SU-DHL-6 (cell line): ENCODE measurements at regions not wholly inside any gene's neighbourhood (a gene's known extent, or its start where the extent isn't known, plus 50 kb on each side); places are given as distances from the start of the nearest gene placed in this dataset.

Experiments used
- H2AFZ ChIP-seq: fragments of 200-600 bp; sonication (generic); 2 replicates; pipeline ENCODE4 v1.6.1; 2014; ENCODE audit warnings: low read depth, mild to moderate bottlenecking, moderate library complexity, mixed read lengths, antibody characterized with exemption, low read length; ENCODE audit not compliant: severe bottlenecking
- H3F3A ChIP-seq: fragments of 200-600 bp; shearing (Covaris generic); 2 replicates; pipeline ENCODE4 v1.6.0; 2016; ENCODE audit warnings: antibody characterized with exemption, mild to moderate bottlenecking; ENCODE audit not compliant: insufficient read depth
- H3K27ac ChIP-seq: fragments of 200-600 bp; sonication (generic); 2 replicates; pipeline ENCODE4 v1.5.1; 2016; ENCODE audit warnings: low read depth, mild to moderate bottlenecking, low read length, moderate library complexity, mixed read lengths
- H3K27me3 ChIP-seq: fragments of 200-600 bp; sonication (generic), shearing (Covaris generic); 2 replicates; pipeline ENCODE4 v1.6.0; 2014; ENCODE audit warnings: mild to moderate bottlenecking, low read length
- H3K36me3 ChIP-seq: fragments of 200-600 bp; sonication (generic); 2 replicates; pipeline ENCODE4 v1.6.1; 2014; ENCODE audit warnings: mild to moderate bottlenecking, low read length, mixed read lengths
- H3K4me2 ChIP-seq: fragments of 300-600, 200-600 bp; shearing (Covaris generic), sonication (generic); 2 replicates; pipeline ENCODE4 v1.6.0; 2014; ENCODE audit warnings: low read length, low read depth, mild to moderate bottlenecking; ENCODE audit not compliant: poor library complexity, severe bottlenecking
- H3K4me3 ChIP-seq: fragments of 200-600 bp; sonication (generic); 2 replicates; pipeline ENCODE4 v1.5.1; 2014; ENCODE audit warnings: antibody characterized with exemption, low read length, mild to moderate bottlenecking, mixed read lengths; ENCODE audit not compliant: insufficient read depth, poor library complexity, severe bottlenecking
- H3K79me2 ChIP-seq: fragments of 200-600 bp; sonication (generic); 2 replicates; pipeline ENCODE4 v1.6.1; 2014; ENCODE audit warnings: mild to moderate bottlenecking, low read length, moderate library complexity; ENCODE audit not compliant: insufficient read depth
- H3K9ac ChIP-seq: fragments of 200-600 bp; sonication (generic); 2 replicates; pipeline ENCODE4 v1.7.0; 2014; ENCODE audit warnings: mild to moderate bottlenecking, low read length
- H3K9me2 ChIP-seq: fragments of 200-600 bp; sonication (generic); replicated peaks from 2 replicates; pipeline ENCODE4 v1.6.1; 2014; ENCODE audit warnings: low read length; ENCODE audit not compliant: insufficient read depth
- H3K9me3 ChIP-seq: fragments of 200-600 bp; sonication (generic); 2 replicates; pipeline ENCODE4 v1.6.1; 2014; ENCODE audit warnings: low read length, mixed read lengths; ENCODE audit not compliant: insufficient read depth
- H4K20me1 ChIP-seq: fragments of 200-600 bp; sonication (generic); 2 replicates; pipeline ENCODE4 v1.6.1; 2014; ENCODE audit warnings: low read depth, mild to moderate bottlenecking, antibody characterized with exemption, low read length, moderate library complexity, mixed read lengths
- EZH2phosphoT487 ChIP-seq: fragments of 200-600 bp; sonication (generic), shearing (Covaris generic); conservative IDR thresholded peaks from 2 replicates; pipeline ENCODE4 v1.6.1; 2018; ENCODE audit warnings: mild to moderate bottlenecking, antibody characterized with exemption, low read length, moderate library complexity, mixed read lengths
- TF ChIP-seq, protein P1 (sequence below): fragments of 200-600 bp; sonication (generic); IDR thresholded peaks from one replicate; pipeline ENCODE4 v1.5.1; 2017; ENCODE audit warnings: antibody characterized with exemption, mild to moderate bottlenecking, low read length, moderate library complexity; ENCODE audit not compliant: insufficient read depth, poor library complexity, severe bottlenecking

DNA sequence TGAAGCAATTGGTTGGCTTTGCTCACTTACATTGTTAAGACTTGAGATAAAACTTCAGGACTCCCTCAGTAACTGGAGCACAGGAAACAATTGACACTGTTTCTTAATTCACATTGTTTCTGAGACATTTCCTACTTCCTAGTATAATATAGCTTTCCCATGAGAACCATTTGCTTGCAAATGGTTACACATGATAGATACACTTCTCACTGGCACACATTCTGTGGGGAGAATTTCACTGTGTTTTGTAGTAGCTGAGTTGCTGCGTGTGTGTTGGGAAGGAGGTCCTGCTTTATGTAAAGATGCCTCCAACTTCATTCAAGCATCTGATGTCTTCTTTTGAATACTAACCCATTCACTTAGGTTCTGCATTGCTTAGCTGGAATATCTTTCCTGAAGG, 85.3 kb upstream of the SLC4A4 start:
- no peak for TF ChIP-seq EZH2phosphoT487
- H3F3A ChIP-seq, result no peaks in the 10 kb centered on the region
- no peak overlapping the region for H3K9ac ChIP-seq
- no peak overlapping the region for H2AFZ ChIP-seq
- H3K36me3 ChIP-seq, result no peaks in the 10 kb centered on the region
- H3K4me2 ChIP-seq, result no peak overlapping the region
- no peak overlapping the region for H3K4me3 ChIP-seq
- no peak overlapping the region for H3K27ac ChIP-seq
- no peaks in the 10 kb centered on the region for H3K79me2 ChIP-seq
- H3K9me3 ChIP-seq, result no peaks in the 10 kb centered on the region
- H3K27me3 ChIP-seq, result no peaks in the 10 kb centered on the region
- no peaks in the 10 kb centered on the region for H3K9me2 ChIP-seq
- H4K20me1 ChIP-seq, result no peaks in the 10 kb centered on the region

GRCh38 chr4:71254451-71255012, 84.3 kb upstream of the SLC4A4 start:
- Histone ChIP-seq H3K4me3 (no peak overlapping the region), H2AFZ (no peak overlapping the region), H3K9me3 (no peaks in the 10 kb centered on the region), H3K36me3 (no peaks in the 10 kb centered on the region), H3F3A (no peaks in the 10 kb centered on the region), H3K4me2 (no peak overlapping the region), H3K9me2 (no peaks in the 10 kb centered on the region), H3K9ac (no peak overlapping the region), H4K20me1 (no peaks in the 10 kb centered on the region), H3K27ac (no peak overlapping the region), H3K27me3 (no peaks in the 10 kb centered on the region), H3K79me2 (no peaks in the 10 kb centered on the region)
- TF ChIP-seq, protein P1, sequence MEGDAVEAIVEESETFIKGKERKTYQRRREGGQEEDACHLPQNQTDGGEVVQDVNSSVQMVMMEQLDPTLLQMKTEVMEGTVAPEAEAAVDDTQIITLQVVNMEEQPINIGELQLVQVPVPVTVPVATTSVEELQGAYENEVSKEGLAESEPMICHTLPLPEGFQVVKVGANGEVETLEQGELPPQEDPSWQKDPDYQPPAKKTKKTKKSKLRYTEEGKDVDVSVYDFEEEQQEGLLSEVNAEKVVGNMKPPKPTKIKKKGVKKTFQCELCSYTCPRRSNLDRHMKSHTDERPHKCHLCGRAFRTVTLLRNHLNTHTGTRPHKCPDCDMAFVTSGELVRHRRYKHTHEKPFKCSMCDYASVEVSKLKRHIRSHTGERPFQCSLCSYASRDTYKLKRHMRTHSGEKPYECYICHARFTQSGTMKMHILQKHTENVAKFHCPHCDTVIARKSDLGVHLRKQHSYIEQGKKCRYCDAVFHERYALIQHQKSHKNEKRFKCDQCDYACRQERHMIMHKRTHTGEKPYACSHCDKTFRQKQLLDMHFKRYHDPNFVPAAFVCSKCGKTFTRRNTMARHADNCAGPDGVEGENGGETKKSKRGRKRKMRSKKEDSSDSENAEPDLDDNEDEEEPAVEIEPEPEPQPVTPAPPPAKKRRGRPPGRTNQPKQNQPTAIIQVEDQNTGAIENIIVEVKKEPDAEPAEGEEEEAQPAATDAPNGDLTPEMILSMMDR, result no peak
- TF ChIP-seq EZH2phosphoT487, result no peak

GRCh38 chr4:71255976-71256375, 82.8 kb upstream of the SLC4A4 start:
- Histone ChIP-seq H3K9me3 (no peaks in the 10 kb centered on the region), H2AFZ (no peak overlapping the region), H3K9me2 (no peaks in the 10 kb centered on the region), H3F3A (no peaks in the 10 kb centered on the region), H3K4me3 (no peak overlapping the region), H4K20me1 (no peaks in the 10 kb centered on the region), H3K4me2 (no peak overlapping the region), H3K27ac (no peak overlapping the region), H3K79me2 (no peaks in the 10 kb centered on the region), H3K9ac (no peak overlapping the region), H3K27me3 (no peaks in the 10 kb centered on the region), H3K36me3 (no peaks in the 10 kb centered on the region)
- no peak for TF ChIP-seq EZH2phosphoT487
- TF ChIP-seq, protein P1, result no peak

GRCh38 chr4:71257761-71258160, 81.1 kb upstream of the SLC4A4 start:
- no peak for TF ChIP-seq EZH2phosphoT487
- TF ChIP-seq, protein P1, result no peak

More at GRCh38 chr4:71257761-71258160, 81.1 kb upstream of the SLC4A4 start:
- H3K4me2 ChIP-seq, result no peak overlapping the region
- H2AFZ ChIP-seq, result no peak overlapping the region
- no peak overlapping the region for H3K4me3 ChIP-seq
- H3K27me3 ChIP-seq, result no peaks in the 10 kb centered on the region
- no peak overlapping the region for H3K27ac ChIP-seq
- no peaks in the 10 kb centered on the region for H3K9me2 ChIP-seq
- no peaks in the 10 kb centered on the region for H3F3A ChIP-seq
- no peaks in the 10 kb centered on the region for H4K20me1 ChIP-seq
- H3K79me2 ChIP-seq, result no peaks in the 10 kb centered on the region
- no peaks in the 10 kb centered on the region for H3K9me3 ChIP-seq
- no peaks in the 10 kb centered on the region for H3K36me3 ChIP-seq
- no peak overlapping the region for H3K9ac ChIP-seq
